ENCODE measurements at regions not wholly inside any gene's neighbourhood (a gene's known extent, or its start where the extent isn't known, plus 50 kb on each side); places are given as distances from the start of the nearest gene placed in this dataset.

- no peak for TF ChIP-seq ARID4A (CRISPR knock-in tag; IDR thresholded peaks at IDR 0.05; ENCODE audit: borderline replicate concordance)
Observed at GRCh38 chr15:36108541-36108940, 470.9 kb upstream of the CDIN1 start (continued).

GRCh38 chr15:36109943-36110658 is 469.3 kb upstream of the CDIN1 start:
- no peaks in the 10 kb centered on the region for H3K79me2 ChIP-seq (ENCODE audit: insufficient read depth, low read length)
- FAIRE-seq = no peak
- 1% methylated on average over 2 of the region's 2 CpGs for WGBS (ENCODE audit: low lambda C conversion rate)
- in situ Hi-C loops (cut with HindIII; ENCODE audit: extremely low pct_ligation_motif_present, low pct_unique_long_range_greater_than_20kb) = no loop called here
- H3K4me3 ChIP-seq (replicated peaks in 1 of 3; ENCODE audit: insufficient read depth in 1 of 3, low read depth in 2 of 3, low read length in 3 of 3) = no peak overlapping the region
- H3K27ac ChIP-seq (ENCODE audit: extremely low read length, insufficient read depth, low read length) = no peak overlapping the region
- no peak overlapping the region for H3K4me2 ChIP-seq (ENCODE audit: low read depth, low read length)
- ChIA-PET POLR2A (no interaction called here), CTCF (ENCODE audit: low intra/inter-chr PET ratio, low total read pairs) (no interaction called here)
- no peak for DNase-seq (ENCODE audit: low spot score)
- no peaks in the 10 kb centered on the region for H3K9me3 ChIP-seq (ENCODE audit: low read length)
- no peak for ATAC-seq
- no peaks in the 10 kb centered on the region for H3K36me3 ChIP-seq (replicated peaks in 1 of 2; ENCODE audit: control insufficient read depth in 1 of 2, insufficient read depth in 2 of 2, low read length in 2 of 2)
- no peaks in the 10 kb centered on the region for H3K27me3 ChIP-seq (ENCODE audit: control insufficient read depth in 1 of 2, insufficient read depth in 2 of 2, low read length in 2 of 2)
- intact Hi-C loops (cut with micrococcal nuclease; ENCODE audit: unreplicated experiment) = no loop called here
- no TSS peak for BruUV-seq (replicated peaks)
- no peaks in the 10 kb centered on the region for H4K20me1 ChIP-seq (ENCODE audit: insufficient read depth, low read length)
- H2AFZ ChIP-seq (ENCODE audit: low read length) = no peak overlapping the region
- H3K9ac ChIP-seq (ENCODE audit: insufficient read depth, low read depth, low read length) = no peak overlapping the region
- H3K4me1 ChIP-seq (ENCODE audit: insufficient read depth, low read length) = no peaks in the 10 kb centered on the region
- TF ChIP-seq ZNF546 (CRISPR knock-in tag; conservative IDR thresholded peaks at IDR 0.05) (no peak), POLR2AphosphoS2 (IDR thresholded peaks at IDR 0.05; ENCODE audit: low read depth, low read length) (no peak), DRAP1 (CRISPR knock-in tag; IDR thresholded peaks at IDR 0.05) (no peak), CENPT (CRISPR knock-in tag; IDR thresholded peaks at IDR 0.05; ENCODE audit: low read depth) (no peak), FOXJ3 (CRISPR knock-in tag; IDR thresholded peaks at IDR 0.05; ENCODE audit: borderline replicate concordance) (no peak), ZNF430 (CRISPR knock-in tag; IDR thresholded peaks at IDR 0.05) (no peak), JDP2 (CRISPR knock-in tag; IDR thresholded peaks at IDR 0.05; ENCODE audit: borderline replicate concordance) (no peak), CSRNP1 (CRISPR knock-in tag; IDR thresholded peaks at IDR 0.05) (no peak), SP2 (CRISPR knock-in tag; IDR thresholded peaks at IDR 0.05) (no peak), ZNF605 (CRISPR knock-in tag; IDR thresholded peaks at IDR 0.05) (no peak), ZNF607 (CRISPR knock-in tag; IDR thresholded peaks at IDR 0.05; ENCODE audit: borderline replicate concordance) (no peak)

Data from HepG2 (cell line).